SU-DHL-6 (cell line): ENCODE measurements at regions not wholly inside any gene's neighbourhood (a gene's known extent, or its start where the extent isn't known, plus 50 kb on each side); places are given as distances from the start of the nearest gene placed in this dataset.

Source experiments
- H2AFZ ChIP-seq: fragments of 200-600 bp; sonication (generic); 2 replicates; pipeline ENCODE4 v1.6.1; 2014; ENCODE audit warnings: low read depth, mild to moderate bottlenecking, moderate library complexity, mixed read lengths, antibody characterized with exemption, low read length; ENCODE audit not compliant: severe bottlenecking
- H3F3A ChIP-seq: fragments of 200-600 bp; shearing (Covaris generic); 2 replicates; pipeline ENCODE4 v1.6.0; 2016; ENCODE audit warnings: antibody characterized with exemption, mild to moderate bottlenecking; ENCODE audit not compliant: insufficient read depth
- H3K27ac ChIP-seq: fragments of 200-600 bp; sonication (generic); 2 replicates; pipeline ENCODE4 v1.5.1; 2016; ENCODE audit warnings: low read depth, mild to moderate bottlenecking, low read length, moderate library complexity, mixed read lengths
- H3K27me3 ChIP-seq: fragments of 200-600 bp; sonication (generic), shearing (Covaris generic); 2 replicates; pipeline ENCODE4 v1.6.0; 2014; ENCODE audit warnings: mild to moderate bottlenecking, low read length
- H3K36me3 ChIP-seq: fragments of 200-600 bp; sonication (generic); 2 replicates; pipeline ENCODE4 v1.6.1; 2014; ENCODE audit warnings: mild to moderate bottlenecking, low read length, mixed read lengths
- H3K4me2 ChIP-seq: fragments of 300-600, 200-600 bp; shearing (Covaris generic), sonication (generic); 2 replicates; pipeline ENCODE4 v1.6.0; 2014; ENCODE audit warnings: low read length, low read depth, mild to moderate bottlenecking; ENCODE audit not compliant: poor library complexity, severe bottlenecking
- H3K4me3 ChIP-seq: fragments of 200-600 bp; sonication (generic); 2 replicates; pipeline ENCODE4 v1.5.1; 2014; ENCODE audit warnings: antibody characterized with exemption, low read length, mild to moderate bottlenecking, mixed read lengths; ENCODE audit not compliant: insufficient read depth, poor library complexity, severe bottlenecking
- H3K79me2 ChIP-seq: fragments of 200-600 bp; sonication (generic); 2 replicates; pipeline ENCODE4 v1.6.1; 2014; ENCODE audit warnings: mild to moderate bottlenecking, low read length, moderate library complexity; ENCODE audit not compliant: insufficient read depth
- H3K9ac ChIP-seq: fragments of 200-600 bp; sonication (generic); 2 replicates; pipeline ENCODE4 v1.7.0; 2014; ENCODE audit warnings: mild to moderate bottlenecking, low read length
- H3K9me2 ChIP-seq: fragments of 200-600 bp; sonication (generic); replicated peaks from 2 replicates; pipeline ENCODE4 v1.6.1; 2014; ENCODE audit warnings: low read length; ENCODE audit not compliant: insufficient read depth
- H3K9me3 ChIP-seq: fragments of 200-600 bp; sonication (generic); 2 replicates; pipeline ENCODE4 v1.6.1; 2014; ENCODE audit warnings: low read length, mixed read lengths; ENCODE audit not compliant: insufficient read depth
- H4K20me1 ChIP-seq: fragments of 200-600 bp; sonication (generic); 2 replicates; pipeline ENCODE4 v1.6.1; 2014; ENCODE audit warnings: low read depth, mild to moderate bottlenecking, antibody characterized with exemption, low read length, moderate library complexity, mixed read lengths
- EZH2phosphoT487 ChIP-seq: fragments of 200-600 bp; sonication (generic), shearing (Covaris generic); conservative IDR thresholded peaks from 2 replicates; pipeline ENCODE4 v1.6.1; 2018; ENCODE audit warnings: mild to moderate bottlenecking, antibody characterized with exemption, low read length, moderate library complexity, mixed read lengths
- TF ChIP-seq, protein P1 (sequence below): fragments of 200-600 bp; sonication (generic); IDR thresholded peaks from one replicate; pipeline ENCODE4 v1.5.1; 2017; ENCODE audit warnings: antibody characterized with exemption, mild to moderate bottlenecking, low read length, moderate library complexity; ENCODE audit not compliant: insufficient read depth, poor library complexity, severe bottlenecking

DNA sequence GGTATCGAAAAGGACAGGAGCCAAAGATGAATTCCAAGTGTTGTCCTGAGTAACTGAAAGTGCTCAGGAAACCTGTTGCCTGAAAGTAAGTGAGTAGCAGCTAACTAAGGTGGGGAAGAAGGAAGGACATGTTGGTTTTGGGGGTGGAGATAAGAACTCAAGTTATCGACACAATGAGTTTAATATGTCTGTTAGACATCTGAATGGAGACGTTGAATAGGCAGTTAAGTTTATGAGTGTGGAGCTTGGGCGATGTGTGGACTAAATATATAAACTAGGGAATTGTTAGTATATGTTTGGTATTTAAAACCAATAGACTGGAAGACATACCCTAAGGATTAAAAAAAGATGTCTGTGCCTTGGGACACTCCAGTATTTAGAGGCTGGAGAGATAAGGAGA lies 82.7 kb upstream of the ASIC2 start:
- Histone ChIP-seq H3K27ac (no peak overlapping the region), H4K20me1 (no peaks in the 10 kb centered on the region), H3K4me3 (no peak overlapping the region), H3K4me2 (no peak overlapping the region), H3K9ac (no peak overlapping the region), H3K79me2 (no peaks in the 10 kb centered on the region), H3K36me3 (no peaks in the 10 kb centered on the region), H3K9me2 (no peaks in the 10 kb centered on the region), H3K9me3 (no peaks in the 10 kb centered on the region), H3K27me3 (peaks cover 5% of the 10 kb centered on the region; the same call in 1 of the 2 replicates), H2AFZ (no peak overlapping the region), H3F3A (no peaks in the 10 kb centered on the region)
- TF ChIP-seq, protein P1, sequence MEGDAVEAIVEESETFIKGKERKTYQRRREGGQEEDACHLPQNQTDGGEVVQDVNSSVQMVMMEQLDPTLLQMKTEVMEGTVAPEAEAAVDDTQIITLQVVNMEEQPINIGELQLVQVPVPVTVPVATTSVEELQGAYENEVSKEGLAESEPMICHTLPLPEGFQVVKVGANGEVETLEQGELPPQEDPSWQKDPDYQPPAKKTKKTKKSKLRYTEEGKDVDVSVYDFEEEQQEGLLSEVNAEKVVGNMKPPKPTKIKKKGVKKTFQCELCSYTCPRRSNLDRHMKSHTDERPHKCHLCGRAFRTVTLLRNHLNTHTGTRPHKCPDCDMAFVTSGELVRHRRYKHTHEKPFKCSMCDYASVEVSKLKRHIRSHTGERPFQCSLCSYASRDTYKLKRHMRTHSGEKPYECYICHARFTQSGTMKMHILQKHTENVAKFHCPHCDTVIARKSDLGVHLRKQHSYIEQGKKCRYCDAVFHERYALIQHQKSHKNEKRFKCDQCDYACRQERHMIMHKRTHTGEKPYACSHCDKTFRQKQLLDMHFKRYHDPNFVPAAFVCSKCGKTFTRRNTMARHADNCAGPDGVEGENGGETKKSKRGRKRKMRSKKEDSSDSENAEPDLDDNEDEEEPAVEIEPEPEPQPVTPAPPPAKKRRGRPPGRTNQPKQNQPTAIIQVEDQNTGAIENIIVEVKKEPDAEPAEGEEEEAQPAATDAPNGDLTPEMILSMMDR = no peak
- TF ChIP-seq EZH2phosphoT487 = no peak

DNA sequence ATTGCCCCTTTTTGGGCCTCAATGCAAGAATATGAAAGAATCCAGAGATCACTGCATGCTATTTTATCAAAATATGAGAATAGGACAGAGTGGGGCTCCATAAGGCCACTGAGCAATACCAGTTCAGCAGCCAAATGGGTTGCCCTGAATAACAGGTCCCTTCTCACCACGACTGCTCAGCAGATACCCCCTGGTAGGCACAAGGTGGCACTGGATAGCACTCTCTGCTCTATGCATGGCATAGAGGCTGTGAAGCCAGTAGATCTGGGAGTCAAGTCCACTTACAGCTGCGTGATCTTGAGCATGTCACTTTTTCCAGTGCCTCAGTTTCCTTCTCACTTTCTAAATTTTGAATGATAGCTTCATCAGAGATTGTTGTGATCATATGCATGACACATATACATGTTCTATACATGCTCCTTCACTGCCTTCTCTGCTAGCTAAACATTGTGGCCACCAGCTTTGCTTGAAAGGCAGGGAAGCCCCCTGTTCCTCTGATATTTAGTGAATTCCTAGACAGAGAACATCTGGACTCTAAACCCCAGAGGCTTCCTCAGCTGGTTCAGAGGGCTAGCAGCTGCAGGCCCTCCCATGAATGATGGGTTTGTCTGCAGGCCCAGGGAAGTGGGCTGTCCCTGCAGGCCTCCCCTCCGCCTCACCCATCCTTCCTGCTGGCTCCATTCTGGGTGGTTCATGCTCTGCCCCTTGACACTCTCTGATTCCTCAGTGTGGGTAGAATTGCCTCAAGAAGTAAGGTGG lies 84.9 kb upstream of the ASIC2 start:
- no peaks in the 10 kb centered on the region for H3K27me3 ChIP-seq
- TF ChIP-seq, protein P1 = no peak
- TF ChIP-seq EZH2phosphoT487 = no peak
- no peak overlapping the region for H2AFZ ChIP-seq
- no peaks in the 10 kb centered on the region for H3K79me2 ChIP-seq
- H3K9me2 ChIP-seq = no peaks in the 10 kb centered on the region
- H3K9me3 ChIP-seq = no peaks in the 10 kb centered on the region
- no peaks in the 10 kb centered on the region for H3F3A ChIP-seq
- no peak overlapping the region for H3K9ac ChIP-seq
- H3K36me3 ChIP-seq = no peaks in the 10 kb centered on the region
- no peak overlapping the region for H3K4me2 ChIP-seq
- no peak overlapping the region for H3K27ac ChIP-seq
- H3K4me3 ChIP-seq = no peak overlapping the region
- no peaks in the 10 kb centered on the region for H4K20me1 ChIP-seq

DNA sequence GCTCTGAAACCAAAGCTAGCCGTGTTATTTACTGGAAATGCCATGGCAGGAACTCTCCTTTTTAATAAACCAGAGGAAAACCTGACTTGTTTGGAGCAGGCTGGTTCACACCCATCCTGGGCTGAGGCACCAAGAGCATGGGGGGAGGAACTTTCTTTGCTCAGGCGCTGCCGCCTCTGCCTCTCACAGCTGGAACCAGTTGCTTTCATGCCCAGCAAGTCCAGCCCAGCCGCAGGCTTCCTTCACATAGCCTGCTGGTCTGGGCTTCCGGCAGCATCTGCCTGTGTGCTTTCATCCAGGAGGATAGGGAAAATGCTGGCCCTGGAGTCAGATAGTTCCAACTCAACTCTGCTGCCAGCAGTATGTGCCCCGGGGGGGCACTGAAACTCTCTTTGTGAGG lies 88.1 kb upstream of the ASIC2 start:
- H3K27ac ChIP-seq = no peak overlapping the region
- H3K9me3 ChIP-seq = no peaks in the 10 kb centered on the region
- no peaks in the 10 kb centered on the region for H3F3A ChIP-seq
- H3K36me3 ChIP-seq = no peaks in the 10 kb centered on the region
- no peak overlapping the region for H2AFZ ChIP-seq
- no peaks in the 10 kb centered on the region for H3K9me2 ChIP-seq
- H3K4me3 ChIP-seq = no peak overlapping the region
- no peak overlapping the region for H3K9ac ChIP-seq
- H3K4me2 ChIP-seq = no peak overlapping the region
- no peak for TF ChIP-seq EZH2phosphoT487
- TF ChIP-seq, protein P1 = no peak
- no peaks in the 10 kb centered on the region for H4K20me1 ChIP-seq
- no peaks in the 10 kb centered on the region for H3K27me3 ChIP-seq
- H3K79me2 ChIP-seq = no peaks in the 10 kb centered on the region
